ENCODE measurements at regions not wholly inside any gene's neighbourhood (a gene's known extent, or its start where the extent isn't known, plus 50 kb on each side); places are given as distances from the start of the nearest gene placed in this dataset.

DNA sequence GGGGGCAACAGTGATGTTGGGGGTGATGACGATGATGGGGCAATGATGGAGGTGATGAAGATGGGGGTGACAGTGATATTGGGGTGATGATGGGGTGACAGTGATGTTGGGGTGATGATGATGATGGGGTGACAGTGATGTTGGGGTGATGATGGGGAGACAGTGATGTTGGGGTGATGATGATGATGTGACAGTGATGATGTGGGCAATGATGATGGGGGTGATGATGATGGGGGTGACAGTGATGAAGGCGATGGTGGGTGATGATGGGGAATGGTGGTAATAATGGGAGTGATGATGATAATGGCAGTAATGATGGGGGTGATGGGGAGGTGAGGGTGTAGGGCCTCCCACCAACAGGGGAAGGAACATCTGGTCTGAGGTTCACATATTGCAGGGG is 150.6 kb downstream of the ERMARD start:
- DNase-seq (ENCODE audit: low read depth in 3 of 3, low spot score in 1 of 3) = no peak

DNA sequence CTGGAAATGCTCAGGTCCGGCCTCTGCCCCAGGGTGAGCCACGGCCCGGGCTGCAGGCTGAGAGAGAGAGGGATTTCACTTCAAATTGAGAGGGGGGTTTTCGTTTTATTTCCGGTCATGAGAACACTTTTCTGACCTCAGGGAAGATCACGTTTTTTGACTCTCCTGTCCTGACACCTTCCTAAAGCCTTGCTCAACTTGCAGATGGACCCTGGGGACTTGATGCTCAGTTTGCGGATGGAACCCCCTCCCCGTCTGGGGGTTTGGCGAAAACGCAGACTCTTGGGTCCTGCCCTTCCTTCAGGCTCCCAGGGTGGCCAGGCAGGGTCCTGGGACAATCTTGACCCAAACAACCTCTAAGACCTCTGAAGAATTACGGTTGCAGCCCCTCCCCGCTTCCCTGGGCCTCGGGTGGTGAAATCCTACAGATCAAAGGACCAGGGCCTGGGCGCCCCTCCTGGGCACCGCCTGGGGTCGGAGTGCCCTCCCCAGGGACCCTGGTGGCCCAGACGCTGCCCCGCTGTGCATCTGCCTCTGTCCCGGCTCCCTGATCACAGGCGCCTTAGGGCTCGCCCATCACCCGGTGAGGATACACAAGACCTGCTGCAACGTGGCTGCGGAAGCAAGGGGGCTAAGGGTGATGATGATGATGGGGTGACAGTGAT is 148.2 kb downstream of the ERMARD start:
- DNase-seq (ENCODE audit: low read depth in 3 of 3, low spot score in 1 of 3) = no peak

DNA sequence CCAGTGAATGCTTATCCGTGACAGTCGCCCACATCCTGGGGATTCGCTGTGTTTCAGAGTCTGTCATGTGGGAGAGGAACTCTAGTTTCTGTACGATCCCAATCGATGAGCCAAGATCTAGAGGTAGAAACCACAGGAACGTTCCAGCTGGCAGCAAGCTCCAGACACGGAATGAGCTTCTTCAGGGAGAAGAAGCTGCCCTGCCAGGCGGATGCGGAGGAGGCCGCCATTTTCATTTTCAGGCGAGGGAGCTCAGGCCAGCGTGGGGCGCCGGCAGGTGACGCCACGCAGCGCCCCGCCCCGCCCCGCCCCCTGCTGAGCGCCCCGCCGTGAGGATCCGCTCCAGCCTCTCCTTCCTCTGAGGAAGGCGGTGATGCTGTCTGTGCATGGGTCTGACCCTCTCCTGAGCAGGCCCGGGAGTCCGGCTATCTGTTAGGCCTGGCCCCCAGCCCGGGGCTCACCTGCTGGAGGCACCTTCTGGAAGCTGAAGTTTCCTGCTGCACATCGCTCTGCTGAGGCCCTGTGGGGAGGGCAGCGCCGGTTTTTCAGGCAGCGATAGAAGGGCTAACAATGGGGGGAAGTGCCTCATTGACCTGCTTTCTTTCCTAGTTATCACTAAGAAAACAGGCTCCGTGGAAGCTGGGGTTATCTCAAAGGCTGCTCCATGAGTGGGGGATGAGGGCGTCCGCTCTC is 147.5 kb downstream of the ERMARD start:
- DNase-seq (ENCODE audit: low read depth in 3 of 3, low spot score in 1 of 3) = no peak

DNA sequence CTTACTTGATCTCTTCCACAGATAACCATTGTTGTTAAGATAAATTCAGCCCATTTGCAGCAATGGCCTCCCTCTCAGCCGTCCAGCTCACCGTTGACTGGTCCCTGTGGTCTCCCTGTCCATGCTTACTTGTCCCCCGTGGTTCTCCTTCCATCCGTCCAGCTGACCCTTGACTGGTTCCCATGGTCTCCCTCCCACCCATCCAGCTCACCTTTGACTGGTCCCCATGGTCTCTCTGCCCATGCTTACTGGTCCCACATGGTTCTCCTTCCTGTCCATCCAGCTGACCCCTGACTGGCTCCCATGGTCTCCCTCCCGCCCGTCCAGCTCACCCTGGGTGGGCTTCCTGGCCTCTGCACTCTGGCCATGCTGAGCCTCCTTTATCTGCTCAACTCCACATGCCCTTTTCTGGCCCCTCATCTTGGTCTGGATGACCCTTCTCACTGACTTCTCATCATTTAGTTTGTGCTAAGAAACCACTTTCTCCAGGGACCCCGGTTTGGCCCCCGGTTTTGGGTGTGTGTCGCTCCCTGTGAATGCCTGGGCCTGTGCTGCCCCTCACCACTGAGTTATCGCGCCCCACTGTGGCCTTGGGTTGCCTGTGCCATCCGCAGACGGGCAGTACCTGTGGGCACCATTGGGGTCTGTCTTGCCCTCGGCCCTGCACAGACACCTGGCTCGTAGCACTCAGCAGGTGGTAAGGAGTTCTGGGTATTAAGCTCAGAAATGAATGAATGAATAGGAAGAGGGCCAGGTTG is 146.4 kb downstream of the ERMARD start:
- DNase-seq (ENCODE audit: low read depth in 3 of 3, low spot score in 1 of 3) = no peak

DNA sequence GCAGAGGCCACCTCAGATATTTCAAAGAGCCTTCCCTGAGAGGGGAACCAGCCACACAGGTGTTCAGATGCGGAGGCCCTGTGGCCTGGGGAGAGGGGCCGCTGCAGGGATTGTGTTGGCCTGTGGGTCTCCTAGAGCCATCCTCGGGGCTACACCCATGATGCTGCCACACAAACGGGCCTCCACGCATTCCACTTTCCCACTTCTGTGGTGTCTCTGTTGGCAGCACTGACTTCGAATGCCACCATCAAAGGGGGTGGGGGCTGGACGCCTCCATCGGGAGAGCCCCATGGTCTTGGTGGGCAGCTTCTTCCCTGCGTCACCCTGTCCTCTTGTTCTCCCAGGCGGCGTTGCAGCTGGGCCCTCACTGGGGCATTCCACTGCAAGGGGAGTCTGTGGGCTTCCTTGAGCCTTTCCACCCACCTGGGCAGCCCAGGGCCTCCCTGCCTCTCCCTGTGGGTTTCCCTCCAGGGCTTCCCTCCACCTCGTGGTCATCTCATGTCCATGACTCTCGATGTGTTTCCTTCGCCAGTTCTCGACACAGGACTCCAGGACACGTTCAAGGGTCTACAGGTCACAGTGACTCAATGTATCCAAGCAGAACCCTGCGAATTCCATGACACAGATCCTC is 145.5 kb downstream of the ERMARD start:
- DNase-seq (ENCODE audit: low read depth in 3 of 3, low spot score in 1 of 3) = no peak

DNA sequence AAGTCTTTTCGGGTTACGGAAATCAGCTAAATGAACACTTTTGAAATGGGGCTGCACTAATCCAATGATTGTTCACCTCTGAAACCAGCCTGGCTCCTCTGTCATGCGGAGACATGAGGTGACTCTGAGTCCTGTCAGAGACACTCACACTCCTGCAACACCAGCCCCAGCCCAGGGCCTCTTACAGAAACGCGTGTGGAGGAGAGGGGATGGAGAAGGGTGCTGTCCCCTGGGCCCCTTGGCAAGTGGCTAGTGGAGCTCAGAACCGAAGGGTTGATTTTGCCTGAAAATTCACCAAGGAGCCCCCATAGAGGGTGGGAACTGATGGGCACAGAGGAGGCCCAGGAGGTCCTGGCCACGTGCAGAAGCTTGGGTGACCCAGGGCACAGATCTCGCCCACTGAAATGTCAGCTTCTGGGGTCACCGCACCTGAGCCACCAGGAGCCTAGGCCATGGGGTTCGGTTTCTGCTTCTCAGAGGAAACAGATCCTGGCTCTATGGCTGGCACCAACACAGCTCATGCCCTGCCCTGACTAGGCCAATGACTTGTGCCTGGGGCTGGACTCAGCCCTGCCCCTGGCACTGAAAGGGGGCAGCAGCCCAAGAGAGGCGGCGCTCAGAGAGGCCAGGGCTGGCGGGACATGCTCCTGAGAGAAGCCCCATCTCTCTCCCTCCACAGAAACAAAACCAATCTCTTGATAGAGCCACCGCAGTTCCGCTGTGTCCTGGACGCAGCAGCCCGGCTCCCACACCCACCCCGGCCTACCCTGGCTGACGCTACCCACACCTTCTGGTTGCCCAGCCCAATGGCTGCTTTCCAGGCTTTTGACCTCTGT is 144.7 kb downstream of the ERMARD start:
- DNase-seq (ENCODE audit: low read depth in 3 of 3, low spot score in 1 of 3) = no peak

DNA sequence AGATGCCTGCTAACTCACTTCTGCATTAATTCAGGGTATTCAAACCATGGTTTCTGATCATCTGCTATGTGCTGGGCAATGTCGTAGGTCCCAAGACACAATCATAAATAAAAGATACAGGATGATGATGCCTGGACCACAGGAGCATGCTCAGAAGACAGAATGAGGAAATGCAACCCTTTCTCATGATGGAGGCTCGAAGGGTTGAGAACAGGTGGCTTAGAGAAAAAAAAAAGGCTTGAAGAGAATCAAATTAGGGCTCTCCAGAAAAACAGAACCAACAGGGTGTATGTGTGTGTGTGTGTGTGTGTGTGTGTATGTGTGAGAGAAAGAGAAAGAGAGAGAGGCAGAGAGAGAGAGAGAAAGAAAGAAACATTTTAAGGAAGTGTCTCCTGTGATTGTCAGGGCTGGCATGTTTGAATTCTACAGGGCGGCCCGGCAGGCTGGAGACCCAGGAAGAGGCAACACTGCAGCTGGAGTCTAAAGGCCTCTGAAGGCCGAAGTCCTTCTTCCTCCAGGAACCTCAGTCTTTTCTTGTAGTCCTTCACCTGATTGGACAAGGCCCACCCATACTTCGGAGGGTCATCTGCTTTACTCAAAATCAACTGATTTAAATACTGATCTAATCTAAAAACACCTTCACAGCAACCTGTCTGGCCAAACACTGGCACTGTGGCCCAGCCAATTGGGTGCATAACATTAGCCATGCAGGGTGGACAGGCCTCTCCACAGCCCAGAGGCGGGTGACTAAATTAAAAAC is 143.8 kb downstream of the ERMARD start:
- no peak for DNase-seq (ENCODE audit: low read depth in 3 of 3, low spot score in 1 of 3)

DNA sequence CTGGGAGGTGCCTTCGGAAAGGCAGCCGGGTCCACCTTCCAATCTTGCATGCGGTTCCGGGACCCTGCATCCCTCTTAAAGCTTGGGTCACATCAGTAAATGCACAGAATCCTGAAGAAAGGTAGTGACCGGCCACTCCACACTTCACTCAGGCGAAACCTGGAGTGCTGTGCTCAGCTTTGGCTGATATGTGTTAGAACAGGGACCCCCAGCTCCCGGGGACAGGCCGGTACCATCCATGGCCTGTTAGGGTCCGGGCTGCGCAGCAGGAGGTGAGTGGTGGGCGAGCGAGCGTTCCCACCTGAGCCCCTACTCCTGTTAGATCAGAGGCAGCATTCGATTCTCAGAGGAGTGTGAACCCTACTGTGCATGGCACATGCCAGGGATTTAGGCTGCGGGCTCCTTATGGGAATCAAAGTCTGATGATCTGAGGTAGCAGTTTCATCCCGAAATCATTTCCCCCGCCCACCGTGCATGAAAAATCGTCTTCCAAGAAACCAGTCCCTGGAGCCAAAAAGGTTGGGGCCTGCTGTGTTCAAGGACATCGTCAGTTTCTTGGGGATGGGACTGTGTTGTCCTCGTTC is 143.0 kb downstream of the ERMARD start:
- DNase-seq (ENCODE audit: low read depth in 3 of 3, low spot score in 1 of 3) = no peak

DNA sequence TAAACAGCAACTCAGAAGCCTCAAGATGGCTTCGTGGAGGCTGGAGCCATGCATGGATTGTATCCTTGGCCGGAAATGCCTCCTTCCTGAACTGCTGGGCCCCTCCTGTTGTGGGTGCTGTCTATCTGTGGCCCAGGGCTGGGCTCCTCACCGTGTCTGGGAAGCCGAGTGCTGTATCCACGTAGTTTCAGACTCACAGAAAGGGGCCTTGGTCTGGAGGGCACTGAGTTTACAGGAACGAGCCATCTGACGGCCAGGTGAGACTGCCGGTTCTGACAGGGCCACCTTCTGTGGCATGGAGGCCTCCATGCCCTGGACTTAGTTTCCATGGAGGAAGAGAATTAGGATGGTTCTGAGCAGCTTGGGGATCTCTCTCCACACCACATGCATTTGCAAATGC is 142.2 kb downstream of the ERMARD start:
- DNase-seq (ENCODE audit: low read depth in 3 of 3, low spot score in 1 of 3) = no peak

DNA sequence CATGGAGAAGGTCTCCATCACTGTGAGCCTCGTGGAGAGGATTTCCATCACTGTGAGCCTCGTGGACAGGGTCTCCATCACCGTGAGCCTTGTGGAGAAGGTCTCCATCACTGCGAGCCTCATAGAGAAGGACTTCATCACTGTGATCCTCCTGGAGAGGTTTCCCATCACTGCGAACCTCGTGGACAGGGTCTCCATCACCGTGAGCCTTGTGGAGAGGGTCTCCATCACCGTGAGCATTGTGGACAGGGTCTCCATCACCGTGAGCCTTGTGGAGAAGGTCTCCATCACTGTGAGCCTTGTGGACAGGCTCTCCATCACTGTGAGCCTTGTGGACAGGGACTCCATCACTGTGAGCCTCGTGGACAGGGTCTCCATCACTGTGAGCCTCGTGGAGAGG is 140.4 kb downstream of the ERMARD start:
- no peak for DNase-seq (ENCODE audit: low read depth in 3 of 3, low spot score in 1 of 3)

DNA sequence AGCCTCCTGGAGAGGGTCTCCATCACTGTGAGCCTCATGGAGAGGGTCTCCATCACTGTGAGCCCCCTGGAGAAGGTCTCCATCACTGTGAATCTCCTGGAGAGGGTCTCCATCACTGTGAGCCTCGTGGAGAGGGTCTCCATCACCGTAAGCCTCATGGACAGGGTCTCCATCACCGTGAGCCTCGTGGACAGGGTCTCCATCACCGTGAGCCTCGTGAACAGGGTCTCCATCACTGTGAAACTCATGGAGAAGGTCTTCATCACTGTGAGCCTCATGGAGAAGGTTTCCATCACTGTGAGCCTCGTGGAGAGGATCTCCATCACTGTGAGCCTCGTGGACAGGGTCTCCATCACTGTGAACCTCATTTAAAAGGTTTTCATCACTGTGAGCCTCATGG is 140.0 kb downstream of the ERMARD start:
- no peak for DNase-seq (ENCODE audit: low read depth in 3 of 3, low spot score in 1 of 3)

DNA sequence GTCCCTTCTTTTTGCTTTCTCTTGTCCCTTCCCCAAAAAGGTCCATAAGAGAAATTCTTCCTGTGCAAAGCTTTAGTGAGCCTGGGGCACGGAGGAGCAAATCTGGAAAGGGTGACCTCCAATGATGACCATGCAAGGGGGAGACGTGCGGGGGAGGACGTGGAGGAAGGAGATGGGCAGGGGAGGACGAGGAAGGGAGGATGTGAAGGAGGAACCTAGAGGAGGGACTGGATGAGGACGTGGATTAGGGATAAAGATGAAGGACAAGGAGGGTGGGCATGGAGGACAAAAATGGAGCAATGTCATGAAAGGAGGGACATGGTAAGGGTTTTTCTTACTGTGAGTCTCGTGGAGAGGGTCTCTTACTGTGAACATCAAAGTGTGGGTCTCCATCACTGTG is 139.5 kb downstream of the ERMARD start:
- DNase-seq (ENCODE audit: low read depth in 3 of 3, low spot score in 1 of 3) = no peak

DNA sequence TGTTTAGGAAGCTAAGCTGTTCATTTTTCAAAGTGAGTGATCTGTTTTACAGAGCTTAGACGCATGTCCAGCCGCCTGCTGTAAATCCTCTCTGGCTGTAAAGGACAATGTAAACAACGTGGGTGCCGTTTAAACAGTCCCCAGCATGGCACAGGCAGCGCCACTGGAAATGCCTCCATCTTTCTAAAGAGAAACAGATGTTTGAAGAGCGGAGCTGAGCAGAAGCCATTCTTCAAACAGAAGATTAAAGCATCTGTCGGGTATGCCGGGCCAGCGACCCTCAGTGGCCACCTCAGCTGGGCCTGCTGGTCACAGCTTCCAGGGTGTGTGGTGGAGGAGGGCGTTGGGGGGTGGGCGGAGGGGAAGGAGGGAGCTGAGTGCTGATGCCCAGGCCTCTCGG is 138.6 kb downstream of the ERMARD start:
- no peak for DNase-seq (ENCODE audit: low read depth in 3 of 3, low spot score in 1 of 3)

DNA sequence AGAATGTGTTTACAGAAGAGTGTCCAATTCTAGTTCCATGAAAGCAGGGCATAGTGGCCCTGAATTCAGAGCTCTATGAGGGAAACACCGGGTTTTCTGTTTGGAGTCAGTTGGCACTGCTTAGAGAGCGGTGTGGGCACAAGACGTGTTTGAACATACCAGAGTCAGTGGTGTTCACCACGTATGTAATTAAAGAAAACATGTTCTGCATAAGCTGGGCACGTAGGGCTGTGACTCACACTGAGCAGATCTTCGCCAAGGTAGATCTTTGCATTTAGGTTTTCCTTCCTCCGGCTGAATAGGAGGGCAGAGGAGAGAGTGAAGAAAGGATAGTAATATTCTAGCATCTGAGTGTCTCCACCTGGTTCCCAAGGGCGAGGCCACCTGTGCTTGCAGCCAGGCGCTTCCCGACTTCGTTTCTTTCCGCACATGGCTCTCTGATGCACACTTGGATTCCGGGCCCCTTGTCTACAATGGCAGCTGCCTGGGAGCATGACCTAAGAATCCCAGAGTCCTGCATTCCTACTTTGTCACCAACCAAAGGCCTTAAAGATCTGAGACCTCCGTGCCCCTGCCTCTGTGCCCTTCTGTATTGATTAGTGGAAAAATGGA is 136.2 kb downstream of the ERMARD start:
- no peak for DNase-seq (ENCODE audit: low read depth in 3 of 3, low spot score in 1 of 3)

DNA sequence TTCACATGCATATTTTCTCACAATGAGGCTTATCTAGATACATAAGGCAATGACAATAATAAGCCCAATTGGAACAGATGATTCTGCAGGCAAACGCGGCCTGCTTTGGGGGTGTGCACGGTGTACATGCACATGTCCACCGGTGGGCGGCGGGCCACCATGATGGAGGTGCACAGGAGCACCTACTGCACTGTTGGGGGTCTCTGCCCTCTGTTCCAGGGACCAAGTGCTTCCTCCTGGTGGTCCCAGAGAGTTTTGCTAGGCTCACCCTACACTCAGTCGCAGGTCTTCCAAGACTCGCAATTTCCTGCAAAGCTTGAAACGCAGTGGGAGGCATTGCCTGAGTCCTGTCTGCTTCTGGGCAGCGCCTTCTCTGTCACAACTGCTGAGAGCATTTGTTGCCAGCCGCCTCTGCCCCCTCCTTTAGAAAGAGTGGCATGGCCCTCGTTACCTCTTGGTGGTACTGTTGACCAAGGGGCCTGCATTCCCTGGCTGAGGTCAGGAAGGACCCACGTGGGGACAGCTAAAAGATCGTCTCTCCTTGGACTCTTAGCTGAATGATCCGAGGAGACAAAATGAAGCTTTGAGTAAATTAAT is 135.3 kb downstream of the ERMARD start:
- no peak for DNase-seq (ENCODE audit: low read depth in 3 of 3, low spot score in 1 of 3)

DNA sequence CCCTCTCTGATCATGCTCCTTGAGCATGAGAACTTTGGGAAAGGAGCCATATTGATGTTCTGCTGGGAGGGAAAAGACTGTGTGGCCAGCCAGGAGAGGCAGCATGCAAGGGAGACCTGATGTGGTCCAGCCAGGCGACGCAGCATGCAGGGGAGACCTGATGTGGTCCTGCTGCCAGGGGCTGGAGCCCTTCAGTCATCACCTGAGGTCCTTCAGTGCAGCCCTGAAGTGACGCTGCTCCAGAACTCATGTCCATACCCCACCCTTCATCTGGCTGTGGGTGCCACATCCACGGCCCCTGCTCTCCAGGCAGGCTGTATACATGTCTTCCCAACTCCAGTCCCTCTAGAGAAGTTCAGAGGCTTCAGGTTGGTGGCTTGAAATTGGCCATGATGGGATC is 134.4 kb downstream of the ERMARD start:
- no peak for DNase-seq (ENCODE audit: low read depth in 3 of 3, low spot score in 1 of 3)

DNA sequence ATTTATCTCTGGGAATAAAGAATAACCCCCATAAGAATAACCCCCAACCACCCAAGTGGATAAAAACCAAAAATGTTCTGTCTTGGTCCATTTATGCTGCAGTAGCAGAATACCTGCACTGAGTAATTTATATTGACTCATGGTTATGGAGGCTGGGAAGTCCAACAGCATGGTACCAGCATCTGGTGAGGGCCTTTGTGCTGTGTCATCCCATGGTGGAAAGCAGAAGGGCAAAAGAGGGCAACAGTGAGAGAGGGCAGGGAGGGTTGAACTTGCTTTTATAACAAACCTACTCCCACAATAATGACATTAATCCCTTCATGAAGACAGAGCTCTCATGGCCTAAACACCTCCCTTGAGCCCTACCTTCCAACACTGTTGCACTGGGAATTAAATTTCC is 133.7 kb downstream of the ERMARD start:
- DNase-seq (ENCODE audit: low read depth in 3 of 3, low spot score in 1 of 3) = no peak

DNA sequence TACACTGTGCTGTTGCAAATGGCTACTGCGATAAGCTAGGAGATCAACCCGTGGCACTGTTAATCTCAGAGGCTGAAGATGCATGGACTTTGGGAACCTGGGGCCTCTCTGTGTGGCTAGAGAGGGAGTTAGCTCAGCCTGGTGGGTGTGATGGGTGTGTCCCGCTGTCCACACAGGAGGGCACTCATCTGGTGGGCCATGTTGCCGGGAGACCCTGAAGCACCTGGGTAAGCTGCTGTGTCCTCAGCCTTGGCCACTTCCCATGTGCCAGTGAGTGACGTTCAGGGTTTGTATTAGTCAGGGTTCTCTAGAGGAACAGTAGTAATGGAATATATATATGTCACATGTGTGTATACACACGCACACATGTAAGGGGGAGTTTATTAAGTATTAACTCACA is 132.7 kb downstream of the ERMARD start:
- DNase-seq (ENCODE audit: low read depth in 3 of 3, low spot score in 1 of 3) = no peak

DNA sequence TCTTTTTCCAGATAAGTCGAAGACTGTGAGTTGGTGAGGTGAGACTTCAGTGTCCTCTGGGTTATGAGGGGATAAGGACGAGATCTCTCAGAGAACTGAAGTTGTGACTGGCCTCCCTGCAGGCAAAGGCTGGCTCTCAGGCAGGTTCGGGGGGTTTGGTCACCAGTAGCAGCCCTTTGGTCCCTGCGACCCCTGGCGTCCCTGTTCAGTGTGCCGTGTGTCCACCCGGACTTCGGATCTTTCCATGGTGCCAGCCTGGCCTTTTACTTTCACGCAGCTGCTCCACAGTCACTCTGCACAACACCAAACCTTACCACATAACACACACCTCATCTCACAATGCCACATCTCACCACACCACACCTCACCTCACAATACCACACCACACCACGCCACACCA is 131.9 kb downstream of the ERMARD start:
- no peak for DNase-seq (ENCODE audit: low read depth in 3 of 3, low spot score in 1 of 3)
